Lower leg skin (tissue), 3 donors: ENCODE measurements at regions not wholly inside any gene's neighbourhood (a gene's known extent, or its start where the extent isn't known, plus 50 kb on each side); places are given as distances from the start of the nearest gene placed in this dataset.

Experiments
- POLR2A ChIP-seq, 2 donors: fragments of 450-650 bp; IDR thresholded peaks; one replicate each; pipeline ENCODE4 v1.6.1; 2016 to 2017; ENCODE audit warnings: antibody characterized with exemption in 2 of 2, mild to moderate bottlenecking in 1 of 2, moderate library complexity in 1 of 2
- TF ChIP-seq, protein P1 (sequence below), 3 donors: fragments of 450-650 bp; IDR thresholded peaks; one replicate each; pipeline ENCODE4 v1.5.1; 2016; ENCODE audit warnings: antibody characterized with exemption in 3 of 3, mild to moderate bottlenecking in 3 of 3, moderate library complexity in 2 of 3

DNA sequence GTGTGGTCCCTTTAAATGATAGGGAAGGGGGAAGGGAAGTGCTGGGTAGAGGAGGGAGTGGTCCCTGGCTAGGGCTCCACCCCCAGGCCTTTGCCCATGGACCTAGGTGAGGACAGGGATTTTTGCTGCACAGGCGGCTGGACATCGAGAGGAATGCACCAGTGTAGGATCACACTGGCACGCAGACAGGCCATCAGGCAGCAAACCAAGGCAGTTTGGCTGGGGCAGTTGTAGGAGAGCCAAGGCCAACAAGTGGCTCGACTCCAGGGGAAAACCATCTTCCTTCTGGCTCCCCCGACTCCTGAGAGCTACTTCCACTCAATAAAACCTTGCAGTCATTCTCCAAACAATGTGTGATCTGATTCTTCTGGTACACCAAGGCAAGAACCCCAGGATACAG lies 402.0 kb upstream of the LRRTM1 start:
- TF ChIP-seq, protein P1, sequence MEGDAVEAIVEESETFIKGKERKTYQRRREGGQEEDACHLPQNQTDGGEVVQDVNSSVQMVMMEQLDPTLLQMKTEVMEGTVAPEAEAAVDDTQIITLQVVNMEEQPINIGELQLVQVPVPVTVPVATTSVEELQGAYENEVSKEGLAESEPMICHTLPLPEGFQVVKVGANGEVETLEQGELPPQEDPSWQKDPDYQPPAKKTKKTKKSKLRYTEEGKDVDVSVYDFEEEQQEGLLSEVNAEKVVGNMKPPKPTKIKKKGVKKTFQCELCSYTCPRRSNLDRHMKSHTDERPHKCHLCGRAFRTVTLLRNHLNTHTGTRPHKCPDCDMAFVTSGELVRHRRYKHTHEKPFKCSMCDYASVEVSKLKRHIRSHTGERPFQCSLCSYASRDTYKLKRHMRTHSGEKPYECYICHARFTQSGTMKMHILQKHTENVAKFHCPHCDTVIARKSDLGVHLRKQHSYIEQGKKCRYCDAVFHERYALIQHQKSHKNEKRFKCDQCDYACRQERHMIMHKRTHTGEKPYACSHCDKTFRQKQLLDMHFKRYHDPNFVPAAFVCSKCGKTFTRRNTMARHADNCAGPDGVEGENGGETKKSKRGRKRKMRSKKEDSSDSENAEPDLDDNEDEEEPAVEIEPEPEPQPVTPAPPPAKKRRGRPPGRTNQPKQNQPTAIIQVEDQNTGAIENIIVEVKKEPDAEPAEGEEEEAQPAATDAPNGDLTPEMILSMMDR (IDR thresholded peaks at IDR 0.05) = no peak
- TF ChIP-seq POLR2A (IDR thresholded peaks at IDR 0.05) = no peak
